Activated CD4-positive, CD25-positive, alpha-beta regulatory T cell treated with anti-CD3 and anti-CD28 coated beads, Interleukin-2, amount 50 U/mL, for 24 hours (primary cell): ENCODE measurements at regions not wholly inside any gene's neighbourhood (a gene's known extent, or its start where the extent isn't known, plus 50 kb on each side); places are given as distances from the start of the nearest gene placed in this dataset.
"Not testable (repeated sequence)": the region's sequence is repeated elsewhere in the genome, so short reads cannot be mapped to it uniquely, and the experiment has no call there.

Experiments
- ATAC-seq, 2 donors: fragments of 150-1000 bp; cut with Tn5 transposase; one replicate each; pipeline ENCODE4 v1.10.0; 2021; ENCODE audit warnings: mild to moderate bottlenecking in 1 of 2, moderate library complexity in 1 of 2

DNA sequence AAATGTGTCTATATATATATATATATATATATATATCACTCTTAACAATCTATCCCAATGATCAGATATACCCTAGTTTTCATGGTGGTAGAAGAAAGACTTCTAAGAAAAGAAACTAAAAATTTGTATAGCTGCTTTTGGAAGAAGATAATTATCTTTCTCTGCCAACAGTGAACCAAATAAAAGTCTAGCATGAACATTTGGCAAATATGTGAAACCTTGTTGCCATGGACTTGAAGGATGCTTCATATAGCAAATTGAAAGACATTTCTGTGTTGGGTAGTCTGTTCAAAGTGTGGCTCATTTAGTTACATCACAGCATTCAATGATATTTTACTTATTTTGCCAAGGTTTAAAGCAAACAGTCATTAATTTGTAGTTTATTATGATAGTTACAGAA lies 219.9 kb upstream of the NECTIN3 start:
- ATAC-seq, result no peak

DNA sequence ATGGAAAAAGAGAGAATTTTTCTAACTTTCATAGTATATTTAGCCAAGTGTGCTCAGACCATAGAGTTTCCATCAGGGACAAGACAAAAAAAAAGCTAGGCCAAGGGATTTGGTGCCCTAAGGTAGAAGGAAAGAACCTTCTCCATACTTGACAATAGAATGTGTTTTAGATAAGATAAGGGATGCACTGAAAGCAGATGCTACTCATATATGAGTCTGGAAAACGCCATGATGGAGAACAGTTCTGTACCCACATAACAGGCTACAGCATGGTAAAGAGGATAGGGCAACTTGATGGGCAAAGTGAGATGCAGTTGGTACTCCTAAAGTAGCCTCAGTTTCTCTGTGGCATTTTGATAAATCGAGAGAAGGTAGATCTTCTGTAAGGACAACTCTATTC lies 216.4 kb upstream of the NECTIN3 start:
- ATAC-seq, result no peak

DNA sequence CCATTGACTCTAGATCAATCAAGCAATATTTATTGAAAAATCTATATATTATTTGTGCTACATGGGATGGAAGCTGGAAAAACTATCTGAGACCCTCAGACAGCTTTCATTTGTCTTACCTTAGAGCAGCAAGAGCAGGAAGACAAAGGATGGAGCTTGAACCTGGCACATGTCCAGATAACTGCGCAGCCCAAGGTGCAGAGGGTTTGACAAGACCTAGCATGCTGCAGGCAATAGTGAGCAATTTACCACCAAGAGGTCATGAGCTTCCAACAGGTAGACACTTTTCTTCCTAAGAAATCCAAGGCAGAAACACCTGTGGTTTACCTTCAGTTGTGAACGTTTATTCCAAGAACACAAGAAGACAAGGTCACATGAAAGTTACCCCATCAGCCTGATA lies 214.7 kb upstream of the NECTIN3 start:
- no peak for ATAC-seq

DNA sequence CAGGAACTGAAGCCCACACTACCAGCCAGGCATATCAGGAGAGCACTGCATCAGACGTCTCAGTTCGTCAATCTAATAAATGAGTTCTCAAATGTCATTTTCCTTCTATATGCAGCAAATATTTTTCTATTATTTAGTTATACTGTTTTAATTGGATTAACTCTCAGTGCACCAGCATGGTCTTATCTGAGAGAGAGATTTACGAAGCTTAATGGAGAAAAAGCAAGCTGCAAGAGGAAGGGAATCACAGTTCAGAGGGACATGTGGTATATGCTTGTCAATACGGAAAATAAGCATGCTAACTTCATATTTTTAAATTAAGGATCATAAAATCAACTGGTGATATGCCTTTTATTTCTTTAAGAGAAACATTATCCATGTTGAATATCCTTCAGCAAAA lies 213.1 kb upstream of the NECTIN3 start:
- no peak for ATAC-seq

DNA sequence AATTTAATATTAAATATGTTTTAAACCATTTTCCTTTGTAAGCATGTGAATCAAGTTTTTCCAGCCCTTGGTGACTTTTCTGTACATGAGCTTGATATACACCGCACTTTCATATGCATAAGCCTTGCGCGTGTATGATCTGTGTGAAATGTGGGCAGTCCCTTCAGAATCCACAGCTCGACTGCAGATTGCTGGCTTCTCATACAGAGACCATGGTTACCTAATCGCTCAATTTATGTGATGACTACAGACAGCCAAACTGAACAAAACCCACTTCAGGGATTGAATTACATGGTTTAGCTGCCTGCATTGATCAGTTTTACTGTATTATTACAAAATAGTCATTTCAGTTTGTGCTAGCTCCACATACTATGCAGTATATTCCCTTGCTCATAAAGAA lies 212.3 kb upstream of the NECTIN3 start:
- no peak for ATAC-seq

DNA sequence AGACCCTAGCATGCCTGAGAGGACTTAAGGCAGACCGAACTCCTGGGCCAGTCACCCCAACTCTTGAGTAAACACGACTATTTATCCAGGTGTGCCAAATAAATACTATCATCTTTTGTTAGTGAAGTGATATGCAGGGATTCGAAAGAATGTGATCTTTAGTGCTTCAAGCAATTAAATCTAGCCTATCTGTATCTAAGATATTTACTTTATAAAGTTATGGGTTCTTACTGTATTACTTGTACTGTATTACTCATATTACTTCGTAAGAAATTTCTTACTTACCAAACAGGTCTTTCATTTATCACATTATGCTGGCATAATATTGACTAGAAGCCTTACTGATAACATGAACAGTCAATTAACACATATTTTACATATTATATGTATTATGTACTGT lies 211.6 kb upstream of the NECTIN3 start:
- ATAC-seq, result no peak

DNA sequence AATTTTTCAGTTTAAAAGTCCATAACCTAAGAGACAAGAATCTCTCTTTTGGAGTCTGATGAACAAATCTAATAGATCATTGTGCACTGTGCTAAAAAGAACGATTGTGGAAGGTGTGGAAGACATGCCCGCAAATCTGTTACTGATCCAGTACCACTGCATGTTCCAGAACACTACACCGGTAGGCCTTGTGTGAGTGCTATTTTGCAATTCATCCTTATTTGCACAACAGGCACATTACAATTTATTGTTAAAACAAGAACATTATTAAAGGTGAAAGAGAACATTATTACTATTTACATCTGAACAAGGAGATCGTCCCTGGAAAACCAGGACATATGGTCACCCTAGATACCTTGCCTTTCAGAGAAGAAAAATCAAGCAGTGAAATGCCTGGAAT lies 205.7 kb upstream of the NECTIN3 start:
- no peak for ATAC-seq

DNA sequence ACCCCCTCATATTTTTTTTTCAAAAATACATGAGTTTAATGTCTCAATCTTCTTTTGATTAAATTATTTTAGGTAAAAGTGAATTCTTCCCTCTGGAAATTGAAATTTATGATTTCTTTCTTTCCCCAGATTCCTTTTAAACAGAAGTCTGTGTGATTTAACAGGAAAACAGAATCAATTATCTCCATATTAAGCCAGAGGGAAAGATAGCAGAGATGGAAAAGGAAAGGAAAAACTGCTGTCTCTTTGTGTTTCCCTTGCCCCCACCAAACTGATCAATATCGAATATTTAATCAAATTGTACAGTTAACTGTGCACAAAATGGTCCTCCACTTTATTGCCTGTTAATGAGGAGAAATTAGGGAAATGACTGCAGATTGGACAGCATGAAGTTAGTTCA lies 203.5 kb upstream of the NECTIN3 start:
- no peak for ATAC-seq

DNA sequence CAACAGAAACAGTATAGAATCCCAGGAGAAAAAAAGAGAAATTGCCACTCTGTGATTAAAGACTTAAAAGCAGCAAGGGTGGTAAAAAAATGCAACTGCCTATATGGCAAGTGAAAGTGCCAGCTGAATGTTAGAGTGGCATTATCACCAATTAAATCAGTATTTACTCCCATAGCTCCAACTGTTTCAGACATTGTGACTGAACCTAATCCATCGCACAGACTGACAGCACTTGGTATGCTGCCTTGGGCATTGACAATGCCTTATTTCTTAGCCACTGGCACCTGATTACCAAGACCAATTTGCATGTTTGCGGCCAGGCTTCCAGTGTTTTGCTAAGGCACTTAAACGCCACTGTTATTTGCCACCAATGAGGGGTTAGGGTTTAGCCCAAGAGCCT lies 201.9 kb upstream of the NECTIN3 start:
- no peak for ATAC-seq

DNA sequence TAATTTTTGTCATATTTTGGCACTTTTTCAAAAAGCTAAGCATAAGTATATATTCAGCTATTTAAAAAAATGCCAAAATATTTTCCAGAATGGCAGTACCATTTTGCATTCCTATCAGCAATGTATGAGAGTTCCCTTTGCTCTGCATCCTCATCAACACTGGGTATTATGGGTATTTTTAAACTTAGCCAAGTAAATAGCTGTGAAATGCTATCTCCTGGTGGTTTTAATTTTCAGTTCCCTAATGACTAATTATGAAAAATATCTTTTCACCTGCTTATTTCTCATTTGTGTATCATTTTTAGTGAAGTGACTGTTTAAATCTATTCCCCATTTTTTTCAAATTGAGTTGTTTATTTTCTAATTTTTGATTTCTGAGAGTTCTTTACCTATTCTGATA lies 199.7 kb upstream of the NECTIN3 start:
- ATAC-seq, result no peak

DNA sequence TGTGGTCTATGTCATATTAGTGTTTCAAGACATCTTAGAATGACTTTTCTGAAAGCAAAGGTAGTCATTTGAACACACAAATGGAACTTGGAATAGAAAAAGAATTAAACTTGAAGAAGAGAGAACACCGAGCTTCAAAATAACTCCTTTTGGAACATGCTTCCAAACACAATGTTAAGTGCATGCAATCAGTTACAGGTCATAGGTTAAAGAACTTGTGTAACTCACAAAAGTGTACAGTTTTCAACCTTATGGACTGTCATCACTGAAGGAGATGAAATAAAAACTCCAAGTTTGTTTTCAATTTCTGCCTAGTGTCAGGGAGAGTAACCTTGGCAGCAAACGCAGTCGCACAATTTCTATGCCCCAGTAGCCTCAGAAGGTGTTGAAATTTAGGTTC lies 192.9 kb upstream of the NECTIN3 start:
- no peak for ATAC-seq

DNA sequence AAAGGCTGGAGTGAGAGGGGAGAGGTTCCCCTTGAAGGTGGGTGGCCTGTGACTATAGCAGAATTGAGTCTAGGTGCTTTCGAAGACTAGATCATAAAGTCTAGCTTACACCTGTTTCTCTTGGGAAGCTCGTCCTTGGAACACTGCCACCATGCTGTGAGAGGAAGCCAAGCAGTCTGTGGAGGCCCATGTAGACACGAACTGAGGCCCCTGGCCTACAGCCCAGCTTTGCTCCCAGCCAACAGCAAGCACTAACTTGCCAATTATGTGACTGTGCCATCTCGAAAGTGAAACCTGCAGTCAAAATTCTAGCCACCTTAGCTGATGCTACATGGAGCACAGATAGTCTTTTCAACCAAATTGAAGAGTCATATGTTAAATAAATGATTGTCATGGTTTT lies 190.5 kb upstream of the NECTIN3 start:
- ATAC-seq, result no peak

DNA sequence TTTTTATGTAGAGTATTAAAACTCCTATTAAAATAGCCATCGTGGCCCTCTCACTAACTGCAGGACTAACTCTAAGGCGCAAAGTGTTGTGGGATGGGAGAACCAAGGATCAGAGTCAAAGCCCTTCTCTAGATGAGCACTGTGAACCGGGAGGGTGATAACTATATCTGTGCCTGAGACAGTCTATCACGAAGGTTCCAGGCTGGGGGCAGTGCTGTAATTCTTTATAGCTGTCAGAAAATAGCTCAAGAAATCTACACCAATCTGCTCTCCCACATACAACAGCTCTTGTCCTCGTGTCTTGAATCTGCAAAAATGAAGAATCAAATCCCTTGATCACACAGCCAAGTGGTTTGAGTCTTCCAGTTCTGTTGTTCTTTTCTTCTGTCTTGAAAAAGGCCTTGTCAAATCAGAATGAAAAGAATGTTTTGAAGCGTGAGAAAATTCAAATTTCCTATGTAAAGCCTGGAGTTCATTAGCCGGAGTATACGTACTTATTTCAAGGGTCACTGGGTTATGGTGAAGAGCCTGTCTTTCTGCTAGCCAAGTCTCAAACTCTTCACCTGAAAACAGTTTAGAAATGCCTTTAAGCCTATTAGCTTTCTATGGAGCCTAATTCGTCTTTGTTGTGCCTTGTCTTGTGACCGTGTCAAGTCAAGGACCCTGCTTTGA lies 185.3 kb upstream of the NECTIN3 start:
- no peak for ATAC-seq

DNA sequence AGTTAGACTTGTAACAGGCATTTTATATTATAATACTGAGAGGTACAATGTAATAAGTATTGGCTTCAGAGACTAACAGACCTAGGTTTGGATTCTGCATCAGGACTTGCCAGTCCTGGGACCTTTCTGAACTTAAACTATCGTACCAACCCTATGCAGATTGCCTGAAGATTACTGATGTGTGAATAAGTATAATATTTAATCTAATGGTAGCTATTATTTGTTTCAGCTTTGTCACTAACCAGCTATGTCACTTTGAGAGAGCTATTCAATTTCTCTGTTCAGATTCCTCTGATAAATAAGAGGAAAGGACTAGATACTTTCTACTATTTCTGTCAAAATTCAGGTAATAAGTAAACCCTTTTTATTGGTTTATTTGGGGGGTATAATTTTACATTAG lies 184.4 kb upstream of the NECTIN3 start:
- no peak for ATAC-seq

DNA sequence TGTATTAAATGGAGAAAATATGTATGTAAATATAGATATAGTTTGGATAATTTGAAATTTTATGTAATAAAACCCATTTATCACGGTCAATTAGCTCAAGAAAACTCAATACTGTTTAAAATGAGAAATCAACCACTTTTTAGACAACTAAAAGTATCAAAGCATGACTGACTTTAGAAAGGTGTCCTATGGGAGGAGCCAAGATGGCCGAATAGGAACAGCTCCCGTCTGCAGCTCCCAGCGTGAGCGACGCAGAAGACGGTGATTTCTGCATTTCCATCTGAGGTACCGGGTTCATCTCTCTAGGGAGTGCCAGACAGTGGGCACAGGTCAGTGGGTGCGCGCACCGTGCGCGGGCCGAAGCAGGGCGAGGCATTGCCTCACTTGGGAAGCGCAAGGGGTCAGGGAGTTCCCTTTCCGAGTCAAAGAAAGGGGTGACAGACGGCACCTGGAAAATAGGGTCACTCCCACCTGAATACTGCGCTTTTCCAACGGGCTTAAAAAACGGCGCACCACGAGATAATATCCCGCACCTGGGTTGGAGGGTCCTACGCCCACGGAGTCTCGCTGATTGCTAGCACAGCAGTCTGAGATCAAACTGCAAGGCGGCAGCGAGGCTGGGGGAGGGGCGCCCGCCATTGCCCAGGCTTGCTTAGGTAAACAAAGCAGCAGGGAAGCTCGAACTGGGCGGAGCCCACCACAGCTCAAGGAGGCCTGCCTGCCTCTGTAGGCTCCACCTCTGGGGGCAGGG lies 182.8 kb upstream of the NECTIN3 start:
- not testable (repeated sequence) for ATAC-seq

DNA sequence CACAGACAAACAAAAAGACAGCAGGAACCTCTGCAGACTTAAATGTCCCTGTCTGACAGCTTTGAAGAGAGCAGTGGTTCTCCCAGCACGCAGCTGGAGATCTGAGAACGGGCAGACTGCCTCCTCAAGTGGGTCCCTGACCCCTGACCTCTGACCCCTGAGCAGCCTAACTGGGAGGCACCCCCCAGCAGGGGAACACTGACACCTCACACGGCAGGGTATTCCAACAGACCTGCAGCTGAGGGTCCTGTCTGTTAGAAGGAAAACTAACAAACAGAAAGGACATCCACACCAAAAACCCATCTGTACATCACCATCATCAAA lies 182.3 kb upstream of the NECTIN3 start:
- not testable (repeated sequence) for ATAC-seq

DNA sequence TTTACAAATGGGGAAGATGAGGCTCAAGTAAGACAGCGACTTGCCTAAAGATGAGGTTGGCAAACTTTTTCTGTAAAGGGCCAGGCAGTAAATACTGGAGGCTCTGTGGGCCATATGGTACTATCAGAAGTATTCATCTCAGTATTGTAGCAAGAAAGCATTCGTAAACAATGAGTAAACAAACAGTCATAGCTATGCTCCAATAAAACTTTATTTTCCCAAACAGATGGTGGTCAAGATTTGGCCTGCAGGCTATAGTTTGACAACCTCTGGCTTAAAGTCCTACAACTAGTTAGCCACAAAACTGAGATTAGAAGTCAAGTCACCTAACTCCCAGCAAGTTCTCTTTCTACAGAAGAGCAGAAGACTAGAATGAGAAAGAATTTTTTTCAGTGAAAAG lies 177.0 kb upstream of the NECTIN3 start:
- no peak for ATAC-seq

DNA sequence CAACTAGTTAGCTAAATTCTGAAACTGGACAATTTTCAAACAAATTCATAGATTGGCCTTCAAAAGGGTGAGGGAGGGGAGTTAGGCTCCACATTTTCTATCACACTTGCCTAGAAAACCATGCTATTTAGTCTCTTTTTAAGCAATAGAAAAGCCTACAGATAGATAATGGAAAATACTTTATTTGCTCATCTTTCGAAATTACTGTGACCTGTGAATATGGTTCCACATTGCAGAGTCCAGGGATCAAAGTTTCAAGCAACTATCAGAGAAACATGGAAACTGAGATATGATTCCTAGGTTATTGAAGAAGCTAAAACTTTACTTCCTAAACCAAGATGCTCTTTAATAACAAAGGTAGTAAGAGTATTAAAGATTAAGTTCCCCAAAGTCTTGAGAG lies 176.6 kb upstream of the NECTIN3 start:
- ATAC-seq, result no peak

DNA sequence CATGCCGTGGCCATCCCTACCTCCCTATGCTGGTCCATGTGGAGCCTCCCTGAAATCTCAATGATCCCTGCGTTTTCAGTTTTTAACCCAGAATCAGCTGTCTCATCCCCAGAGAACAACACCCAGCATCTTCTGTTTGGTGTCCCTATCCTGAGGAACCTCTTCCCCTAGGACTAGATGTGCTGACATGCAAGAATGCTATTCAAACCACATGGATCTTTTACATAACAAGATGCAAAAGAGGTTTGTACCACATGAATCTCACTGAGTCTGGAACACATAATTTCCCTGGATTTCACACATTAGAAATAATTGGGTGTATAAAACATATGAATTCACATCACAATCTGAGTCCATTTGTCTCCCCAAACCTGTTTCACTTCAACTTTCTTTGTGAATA lies 174.6 kb upstream of the NECTIN3 start:
- ATAC-seq, result no peak

DNA sequence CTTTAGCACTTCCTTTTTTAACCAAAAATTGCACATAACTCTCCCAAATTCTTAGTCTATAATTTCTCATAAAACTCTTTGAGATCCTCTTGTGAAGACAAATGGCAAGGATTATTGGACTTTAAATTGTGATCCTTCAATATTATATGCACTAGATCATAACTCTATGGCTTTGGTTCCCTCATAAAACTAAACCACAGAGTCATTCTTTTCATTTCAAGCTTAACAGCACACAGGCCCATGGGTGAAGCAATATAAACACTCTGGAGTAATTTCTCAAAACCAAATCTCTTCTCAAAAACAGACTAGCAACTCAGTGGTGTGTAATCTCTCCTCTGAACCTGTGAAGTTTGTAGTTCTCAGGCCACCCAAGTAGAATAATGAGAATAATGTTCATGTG lies 171.0 kb upstream of the NECTIN3 start:
- no peak for ATAC-seq

DNA sequence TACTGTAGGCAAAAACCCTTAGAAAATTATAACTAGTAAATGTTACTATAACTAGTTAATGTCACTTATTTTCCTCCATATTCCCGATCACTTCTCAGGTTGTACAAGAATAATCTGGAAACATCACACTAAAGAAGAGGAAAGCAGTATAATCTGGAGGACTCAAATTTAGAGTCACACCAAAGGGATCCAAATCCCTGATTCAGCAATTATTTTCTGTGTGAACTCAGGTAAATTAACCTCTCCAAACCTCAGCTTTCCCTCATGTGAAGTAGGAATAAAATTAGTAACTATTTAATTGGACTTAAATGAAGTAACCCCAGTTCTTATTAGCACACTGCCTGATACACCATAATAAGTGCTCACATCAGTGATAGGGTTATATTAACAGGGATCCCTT lies 170.1 kb upstream of the NECTIN3 start:
- ATAC-seq, result no peak

DNA sequence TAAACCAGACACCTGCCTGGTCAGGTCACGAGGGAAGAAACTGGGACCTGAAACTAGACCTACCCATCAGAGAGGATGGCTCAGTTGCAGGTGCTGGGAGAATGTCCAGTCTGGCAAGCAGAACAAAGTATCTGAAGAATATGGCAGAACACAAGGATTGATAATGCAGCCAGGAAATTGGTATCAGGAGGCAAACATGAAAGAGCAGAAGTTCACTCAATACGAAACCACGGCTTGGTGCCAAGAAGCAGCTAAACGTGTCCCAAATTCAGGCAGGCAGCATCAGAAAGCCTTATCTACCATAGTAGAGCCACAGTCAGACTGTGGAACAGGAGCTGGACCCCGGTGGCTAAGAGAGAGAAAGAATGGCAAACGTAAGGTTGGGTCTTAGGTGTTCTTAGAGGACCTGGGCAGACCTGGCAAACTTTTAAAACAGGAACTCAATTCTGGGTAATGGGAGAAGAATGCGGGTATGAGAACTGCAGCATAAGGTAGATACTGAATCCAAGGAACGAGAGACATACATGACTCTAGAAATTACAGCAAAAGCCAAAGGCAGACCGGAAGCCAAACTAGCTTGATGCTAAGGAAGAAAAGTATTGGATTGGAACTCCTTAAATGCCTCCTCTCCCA lies 169.0 kb upstream of the NECTIN3 start:
- ATAC-seq, result no peak

DNA sequence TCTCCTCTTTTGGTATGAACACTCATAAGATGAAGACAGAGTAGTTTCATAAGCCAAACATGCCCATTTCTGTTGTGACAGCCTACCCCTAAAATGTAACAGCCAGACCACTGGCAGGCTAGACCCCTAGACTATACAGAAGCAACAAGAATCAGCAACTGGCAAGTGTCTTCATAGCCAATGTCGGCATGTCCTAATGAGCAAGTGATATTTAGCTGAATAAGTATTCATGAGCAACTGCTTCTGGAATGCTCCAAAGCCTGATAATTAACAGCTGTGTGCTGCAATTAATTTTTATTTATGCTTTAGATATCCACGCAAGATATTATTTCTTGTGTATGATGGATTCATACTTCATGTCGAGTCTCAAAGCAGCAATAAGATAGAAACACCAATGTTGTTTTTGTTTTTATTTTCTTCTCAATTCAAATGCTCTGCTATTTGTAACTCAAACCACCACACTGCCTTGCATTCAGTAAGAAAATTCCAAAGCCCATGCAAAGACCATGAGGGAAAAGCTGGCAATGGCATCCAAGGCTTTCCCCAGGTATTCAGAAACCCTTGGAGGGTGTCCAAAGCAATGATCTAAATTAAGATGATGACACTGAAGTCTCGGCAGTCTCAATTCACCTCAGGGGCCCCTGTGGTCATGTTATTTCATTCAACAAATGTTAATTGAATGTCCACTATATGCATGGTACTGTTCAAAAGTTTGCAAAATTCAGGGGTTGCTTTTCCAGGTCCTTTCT lies 167.7 kb upstream of the NECTIN3 start:
- ATAC-seq, result no peak

DNA sequence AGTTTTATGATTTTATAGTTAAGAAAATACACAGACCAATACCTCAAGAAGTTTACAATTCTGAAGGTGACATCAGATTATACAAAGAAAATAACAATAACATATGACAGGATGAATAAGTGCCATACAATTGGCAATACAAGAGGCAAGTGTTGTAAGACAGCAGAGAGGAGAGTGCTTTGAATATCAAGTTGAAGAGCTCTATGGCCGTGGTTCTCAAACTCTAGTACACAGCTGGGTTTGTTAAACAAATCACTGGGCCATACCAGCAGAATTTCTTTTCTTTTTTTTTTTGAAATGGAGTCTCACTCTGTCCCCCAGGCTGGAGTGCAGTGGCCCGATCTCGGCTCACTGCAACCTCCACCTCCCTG lies 167.1 kb upstream of the NECTIN3 start:
- no peak for ATAC-seq
